ENCODE measurements at regions not wholly inside any gene's neighbourhood (a gene's known extent, or its start where the extent isn't known, plus 50 kb on each side); places are given as distances from the start of the nearest gene placed in this dataset.
A peak's percentile ranks its signal among the peaks of the same experiment; 100 is the strongest.

DNA sequence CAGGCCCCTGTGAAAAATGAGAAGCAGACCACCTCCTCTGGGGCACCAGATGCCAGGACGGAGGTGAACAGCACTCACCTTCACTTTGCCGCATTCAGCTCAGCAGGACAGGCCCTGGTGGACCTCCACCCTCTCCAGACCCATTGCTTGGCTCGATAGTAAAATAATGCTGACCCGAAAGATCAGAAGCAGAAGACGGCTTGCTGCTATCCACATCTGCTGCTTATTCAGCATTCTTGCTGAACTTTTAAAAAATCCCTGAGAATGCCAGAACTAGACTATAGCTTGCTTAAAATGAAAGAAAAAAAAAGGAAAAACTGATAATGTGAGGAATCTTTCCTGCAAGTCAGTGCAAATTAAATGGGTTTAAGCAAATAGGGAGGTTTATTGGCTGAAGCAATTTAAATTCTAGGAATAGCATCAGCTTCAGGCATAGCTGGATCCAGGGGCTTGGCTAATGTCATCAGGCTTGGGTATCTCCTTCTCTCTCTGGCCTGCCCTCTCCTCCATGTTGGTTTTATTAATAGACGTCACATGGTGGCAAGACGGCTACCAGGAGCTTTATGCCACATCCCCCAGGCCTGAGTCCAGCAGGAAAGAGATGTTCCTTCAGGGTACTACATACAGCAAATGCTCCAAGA lies 137.9 kb downstream of the SCARB1 start:
- 83% methylated on average over 7 of the region's 7 CpGs for WGBS
- no peaks in the 10 kb centered on the region for H3K36me3 ChIP-seq (ENCODE audit: control insufficient read depth in 4 of 4, insufficient read depth in 3 of 4, low read depth in 1 of 4, low read length in 3 of 4)
- H3K27me3 ChIP-seq (ENCODE audit: control insufficient read depth in 4 of 4, insufficient read depth in 4 of 4, low read length in 3 of 4): no peaks in the 10 kb centered on the region
- H3K27ac ChIP-seq (ENCODE audit: low read depth in 1 of 2, low read length in 2 of 2): peak overlapping the region in 1 of 2 donors; percentile 67
- no peak for TF ChIP-seq JUND (IDR thresholded peaks at IDR 0.05)
- no peak for TF ChIP-seq EGR1 (IDR thresholded peaks at IDR 0.05; ENCODE audit: low read depth in 2 of 2)
- TF ChIP-seq FOXA1 (IDR thresholded peaks at IDR 0.05): no peak
- TF ChIP-seq, protein P1, sequence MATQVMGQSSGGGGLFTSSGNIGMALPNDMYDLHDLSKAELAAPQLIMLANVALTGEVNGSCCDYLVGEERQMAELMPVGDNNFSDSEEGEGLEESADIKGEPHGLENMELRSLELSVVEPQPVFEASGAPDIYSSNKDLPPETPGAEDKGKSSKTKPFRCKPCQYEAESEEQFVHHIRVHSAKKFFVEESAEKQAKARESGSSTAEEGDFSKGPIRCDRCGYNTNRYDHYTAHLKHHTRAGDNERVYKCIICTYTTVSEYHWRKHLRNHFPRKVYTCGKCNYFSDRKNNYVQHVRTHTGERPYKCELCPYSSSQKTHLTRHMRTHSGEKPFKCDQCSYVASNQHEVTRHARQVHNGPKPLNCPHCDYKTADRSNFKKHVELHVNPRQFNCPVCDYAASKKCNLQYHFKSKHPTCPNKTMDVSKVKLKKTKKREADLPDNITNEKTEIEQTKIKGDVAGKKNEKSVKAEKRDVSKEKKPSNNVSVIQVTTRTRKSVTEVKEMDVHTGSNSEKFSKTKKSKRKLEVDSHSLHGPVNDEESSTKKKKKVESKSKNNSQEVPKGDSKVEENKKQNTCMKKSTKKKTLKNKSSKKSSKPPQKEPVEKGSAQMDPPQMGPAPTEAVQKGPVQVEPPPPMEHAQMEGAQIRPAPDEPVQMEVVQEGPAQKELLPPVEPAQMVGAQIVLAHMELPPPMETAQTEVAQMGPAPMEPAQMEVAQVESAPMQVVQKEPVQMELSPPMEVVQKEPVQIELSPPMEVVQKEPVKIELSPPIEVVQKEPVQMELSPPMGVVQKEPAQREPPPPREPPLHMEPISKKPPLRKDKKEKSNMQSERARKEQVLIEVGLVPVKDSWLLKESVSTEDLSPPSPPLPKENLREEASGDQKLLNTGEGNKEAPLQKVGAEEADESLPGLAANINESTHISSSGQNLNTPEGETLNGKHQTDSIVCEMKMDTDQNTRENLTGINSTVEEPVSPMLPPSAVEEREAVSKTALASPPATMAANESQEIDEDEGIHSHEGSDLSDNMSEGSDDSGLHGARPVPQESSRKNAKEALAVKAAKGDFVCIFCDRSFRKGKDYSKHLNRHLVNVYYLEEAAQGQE (IDR thresholded peaks at IDR 0.05): no peak
- H3K9ac ChIP-seq (ENCODE audit: low read depth in 1 of 2, low read length in 2 of 2): no peak overlapping the region
- peaks cover 7 to 33% (median 22%) of the 10 kb centered on the region in 4 donors for H3K4me1 ChIP-seq (ENCODE audit: control insufficient read depth in 4 of 4, insufficient read depth in 4 of 4, low read length in 3 of 4)
- H3K9me3 ChIP-seq (ENCODE audit: control insufficient read depth in 4 of 4, low read length in 3 of 4): no peaks in the 10 kb centered on the region
- DNase-seq (ENCODE audit: low spot score): no peak
- H3K4me3 ChIP-seq (ENCODE audit: low read depth in 1 of 3, low read length in 3 of 3): no peak overlapping the region

DNA sequence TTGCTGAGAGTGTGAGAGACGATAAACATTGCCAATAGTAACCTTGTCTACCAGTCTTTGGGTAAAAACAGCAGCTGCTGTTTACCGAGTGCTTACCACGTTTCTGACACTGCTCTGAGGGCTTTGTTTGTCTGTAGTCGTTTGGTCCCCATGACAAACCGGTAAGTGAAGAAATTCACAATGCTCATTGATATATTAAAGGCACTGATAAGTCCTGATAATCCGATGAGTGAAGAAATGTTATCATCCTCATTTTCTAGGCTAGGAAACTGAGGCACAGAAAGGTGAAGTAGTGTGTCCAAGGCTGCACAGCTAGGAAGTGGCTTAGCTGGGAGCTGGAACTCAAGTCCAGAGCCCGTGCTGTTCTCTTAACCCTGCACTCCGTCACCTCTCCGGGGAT lies 138.6 kb downstream of the SCARB1 start:
- no peaks in the 10 kb centered on the region for H3K27me3 ChIP-seq (ENCODE audit: control insufficient read depth in 4 of 4, insufficient read depth in 4 of 4, low read length in 3 of 4)
- H3K36me3 ChIP-seq (ENCODE audit: control insufficient read depth in 4 of 4, insufficient read depth in 3 of 4, low read depth in 1 of 4, low read length in 3 of 4): no peaks in the 10 kb centered on the region
- H3K4me3 ChIP-seq (ENCODE audit: low read depth in 1 of 3, low read length in 3 of 3): no peak overlapping the region
- WGBS: 79% methylated on average over 9 of the region's 9 CpGs
- H3K9me3 ChIP-seq (ENCODE audit: control insufficient read depth in 4 of 4, low read length in 3 of 4): no peaks in the 10 kb centered on the region
- TF ChIP-seq TAF1 (conservative IDR thresholded peaks at IDR 0.05): no peak
- TF ChIP-seq EGR1 (IDR thresholded peaks at IDR 0.05; ENCODE audit: low read depth in 2 of 2): no peak
- TF ChIP-seq YY1 (IDR thresholded peaks at IDR 0.05): no peak
- TF ChIP-seq, protein P2, sequence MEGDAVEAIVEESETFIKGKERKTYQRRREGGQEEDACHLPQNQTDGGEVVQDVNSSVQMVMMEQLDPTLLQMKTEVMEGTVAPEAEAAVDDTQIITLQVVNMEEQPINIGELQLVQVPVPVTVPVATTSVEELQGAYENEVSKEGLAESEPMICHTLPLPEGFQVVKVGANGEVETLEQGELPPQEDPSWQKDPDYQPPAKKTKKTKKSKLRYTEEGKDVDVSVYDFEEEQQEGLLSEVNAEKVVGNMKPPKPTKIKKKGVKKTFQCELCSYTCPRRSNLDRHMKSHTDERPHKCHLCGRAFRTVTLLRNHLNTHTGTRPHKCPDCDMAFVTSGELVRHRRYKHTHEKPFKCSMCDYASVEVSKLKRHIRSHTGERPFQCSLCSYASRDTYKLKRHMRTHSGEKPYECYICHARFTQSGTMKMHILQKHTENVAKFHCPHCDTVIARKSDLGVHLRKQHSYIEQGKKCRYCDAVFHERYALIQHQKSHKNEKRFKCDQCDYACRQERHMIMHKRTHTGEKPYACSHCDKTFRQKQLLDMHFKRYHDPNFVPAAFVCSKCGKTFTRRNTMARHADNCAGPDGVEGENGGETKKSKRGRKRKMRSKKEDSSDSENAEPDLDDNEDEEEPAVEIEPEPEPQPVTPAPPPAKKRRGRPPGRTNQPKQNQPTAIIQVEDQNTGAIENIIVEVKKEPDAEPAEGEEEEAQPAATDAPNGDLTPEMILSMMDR (IDR thresholded peaks at IDR 0.05; ENCODE audit: low read depth, low read length, missing input control): no peak
- TF ChIP-seq NR2F2 (IDR thresholded peaks at IDR 0.05): no peak
- no peak for TF ChIP-seq HNF4A (conservative IDR thresholded peaks at IDR 0.05)
- no peak for TF ChIP-seq FOXA2 (IDR thresholded peaks at IDR 0.05)
- TF ChIP-seq HNF4G (IDR thresholded peaks at IDR 0.05): no peak
- no peak for TF ChIP-seq FOXA1 (IDR thresholded peaks at IDR 0.05)
- no peak for TF ChIP-seq JUND (IDR thresholded peaks at IDR 0.05)
- TF ChIP-seq, protein P3, sequence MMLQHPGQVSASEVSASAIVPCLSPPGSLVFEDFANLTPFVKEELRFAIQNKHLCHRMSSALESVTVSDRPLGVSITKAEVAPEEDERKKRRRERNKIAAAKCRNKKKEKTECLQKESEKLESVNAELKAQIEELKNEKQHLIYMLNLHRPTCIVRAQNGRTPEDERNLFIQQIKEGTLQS (IDR thresholded peaks at IDR 0.05): no peak
- no peak for TF ChIP-seq GABPA (IDR thresholded peaks at IDR 0.05 in 1 of 2, conservative IDR thresholded peaks at IDR 0.05 in 1 of 2)
- TF ChIP-seq, protein P4, sequence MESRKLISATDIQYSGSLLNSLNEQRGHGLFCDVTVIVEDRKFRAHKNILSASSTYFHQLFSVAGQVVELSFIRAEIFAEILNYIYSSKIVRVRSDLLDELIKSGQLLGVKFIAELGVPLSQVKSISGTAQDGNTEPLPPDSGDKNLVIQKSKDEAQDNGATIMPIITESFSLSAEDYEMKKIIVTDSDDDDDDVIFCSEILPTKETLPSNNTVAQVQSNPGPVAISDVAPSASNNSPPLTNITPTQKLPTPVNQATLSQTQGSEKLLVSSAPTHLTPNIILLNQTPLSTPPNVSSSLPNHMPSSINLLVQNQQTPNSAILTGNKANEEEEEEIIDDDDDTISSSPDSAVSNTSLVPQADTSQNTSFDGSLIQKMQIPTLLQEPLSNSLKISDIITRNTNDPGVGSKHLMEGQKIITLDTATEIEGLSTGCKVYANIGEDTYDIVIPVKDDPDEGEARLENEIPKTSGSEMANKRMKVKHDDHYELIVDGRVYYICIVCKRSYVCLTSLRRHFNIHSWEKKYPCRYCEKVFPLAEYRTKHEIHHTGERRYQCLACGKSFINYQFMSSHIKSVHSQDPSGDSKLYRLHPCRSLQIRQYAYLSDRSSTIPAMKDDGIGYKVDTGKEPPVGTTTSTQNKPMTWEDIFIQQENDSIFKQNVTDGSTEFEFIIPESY (IDR thresholded peaks at IDR 0.05): no peak
- no peak for TF ChIP-seq SP1 (IDR thresholded peaks at IDR 0.05)
- no peak for TF ChIP-seq RAD21 (IDR thresholded peaks at IDR 0.05)
- TF ChIP-seq, protein P5, sequence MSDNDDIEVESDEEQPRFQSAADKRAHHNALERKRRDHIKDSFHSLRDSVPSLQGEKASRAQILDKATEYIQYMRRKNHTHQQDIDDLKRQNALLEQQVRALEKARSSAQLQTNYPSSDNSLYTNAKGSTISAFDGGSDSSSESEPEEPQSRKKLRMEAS (IDR thresholded peaks at IDR 0.05): no peak
- TF ChIP-seq, protein P1 (IDR thresholded peaks at IDR 0.05): no peak
- no peak for TF ChIP-seq RXRA (IDR thresholded peaks at IDR 0.05)
- H3K9ac ChIP-seq (ENCODE audit: low read depth in 1 of 2, low read length in 2 of 2): no peak overlapping the region
- no peak overlapping the region for H3K27ac ChIP-seq (ENCODE audit: low read depth in 1 of 2, low read length in 2 of 2)
- DNase-seq (ENCODE audit: low spot score): no peak
- H3K4me1 ChIP-seq (ENCODE audit: control insufficient read depth in 4 of 4, insufficient read depth in 4 of 4, low read length in 3 of 4): peaks cover 7 to 33% (median 22%) of the 10 kb centered on the region in 4 donors

Data from liver (tissue), 8 donors.